VCaP (cell line): ENCODE measurements at regions not wholly inside any gene's neighbourhood (a gene's known extent, or its start where the extent isn't known, plus 50 kb on each side); places are given as distances from the start of the nearest gene placed in this dataset.

Experiments
- H3K27ac ChIP-seq: fragments of 450-650 bp; 2 replicates; pipeline ENCODE4 v1.5.1; 2017
- CTCF ChIP-seq: fragments of 450-650 bp; conservative IDR thresholded peaks from 2 replicates; pipeline ENCODE4 v1.5.1; 2017; ENCODE audit warnings: mild to moderate bottlenecking, moderate library complexity

DNA sequence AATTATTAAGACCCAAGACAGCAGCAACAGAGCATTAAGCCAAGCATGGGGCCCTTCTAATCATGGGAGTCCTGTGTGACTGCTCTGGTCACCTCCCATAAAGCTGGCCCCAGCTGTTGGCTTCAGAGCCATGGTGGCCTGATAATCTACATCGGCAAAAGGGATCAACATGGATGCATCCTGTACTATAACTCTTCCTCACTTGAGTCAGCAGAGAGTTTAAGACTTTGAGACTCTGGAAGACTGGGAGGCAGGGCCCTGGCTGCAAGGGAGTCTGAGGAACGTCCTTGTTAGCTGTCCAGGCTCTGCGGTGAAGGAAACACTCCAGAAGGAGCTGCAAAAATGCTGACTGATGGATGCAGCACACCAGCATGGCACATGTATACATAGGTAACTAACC is 95.0 kb upstream of the KIAA1217 start:
- no peak overlapping the region for H3K27ac ChIP-seq
- no peak for TF ChIP-seq CTCF

GRCh38 chr10:24114556-24114955 is 94.4 kb upstream of the KIAA1217 start:
- TF ChIP-seq CTCF, result no peak
- no peak overlapping the region for H3K27ac ChIP-seq

DNA sequence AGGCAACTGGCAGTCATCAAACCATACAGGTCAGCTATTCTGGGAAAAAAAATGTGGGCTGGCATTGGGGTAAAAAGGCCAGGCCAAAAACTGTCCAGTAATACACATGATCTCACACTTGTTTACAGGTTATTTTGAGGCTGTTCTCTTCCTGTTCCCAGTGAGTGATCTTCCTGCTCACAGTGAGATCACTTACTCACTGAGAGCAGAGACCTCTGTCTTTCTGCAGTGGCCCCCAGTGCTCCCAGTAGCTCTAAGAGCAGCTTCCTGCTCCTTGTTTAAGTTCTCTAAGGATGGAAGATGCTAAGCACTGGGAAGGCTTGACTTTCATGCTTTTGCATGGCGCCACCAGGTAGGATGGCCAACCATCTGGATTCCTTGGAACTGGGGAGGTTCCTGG is 93.5 kb upstream of the KIAA1217 start:
- no peak overlapping the region for H3K27ac ChIP-seq
- TF ChIP-seq CTCF, result no peak

DNA sequence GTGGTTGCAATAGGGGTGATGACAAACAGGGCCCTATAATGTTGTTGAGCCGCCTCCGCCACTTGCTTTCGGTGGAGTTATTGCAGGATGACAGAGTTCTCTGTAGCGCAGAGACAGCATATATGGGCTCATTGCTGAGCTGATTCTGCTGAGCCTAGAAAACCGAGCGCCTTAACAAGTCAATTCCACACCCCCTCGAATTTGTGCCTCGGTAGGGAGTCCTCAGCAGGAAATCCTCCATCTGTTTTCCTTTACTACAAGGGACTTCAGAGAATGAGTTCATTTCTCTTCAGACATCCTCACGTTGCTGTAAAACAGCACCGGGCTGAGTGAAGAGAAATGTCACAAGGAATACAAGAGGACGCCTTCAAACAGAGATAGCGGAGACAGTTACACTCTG is 90.7 kb upstream of the KIAA1217 start:
- no peak overlapping the region for H3K27ac ChIP-seq
- no peak for TF ChIP-seq CTCF

DNA sequence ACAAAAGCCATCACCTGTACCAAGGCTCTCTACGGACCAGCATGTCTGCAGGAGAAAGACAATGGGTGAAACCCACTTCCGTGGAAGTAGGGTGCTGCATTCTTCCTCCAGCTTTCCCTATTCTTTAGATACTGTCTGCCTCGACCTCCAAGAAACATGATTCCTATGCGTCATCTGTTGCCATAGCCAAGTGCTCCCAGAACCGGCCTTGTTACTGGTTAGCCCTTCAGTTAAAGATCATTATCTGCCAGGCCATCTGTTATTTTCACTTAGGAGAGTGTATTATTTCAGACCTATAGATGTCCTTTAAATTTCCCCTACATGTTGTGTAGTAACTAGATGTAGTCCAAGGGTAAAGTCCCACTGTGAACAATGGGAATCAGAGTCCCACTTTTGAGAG is 89.0 kb upstream of the KIAA1217 start:
- TF ChIP-seq CTCF, result no peak
- H3K27ac ChIP-seq, result no peak overlapping the region

GRCh38 chr10:24120646-24121045 is 88.3 kb upstream of the KIAA1217 start:
- no peak for TF ChIP-seq CTCF
- no peak overlapping the region for H3K27ac ChIP-seq

- TF ChIP-seq CTCF, result no peak
These were observed 81.4 kb upstream of the KIAA1217 start for GRCh38 chr10:24127516-24127915.

DNA sequence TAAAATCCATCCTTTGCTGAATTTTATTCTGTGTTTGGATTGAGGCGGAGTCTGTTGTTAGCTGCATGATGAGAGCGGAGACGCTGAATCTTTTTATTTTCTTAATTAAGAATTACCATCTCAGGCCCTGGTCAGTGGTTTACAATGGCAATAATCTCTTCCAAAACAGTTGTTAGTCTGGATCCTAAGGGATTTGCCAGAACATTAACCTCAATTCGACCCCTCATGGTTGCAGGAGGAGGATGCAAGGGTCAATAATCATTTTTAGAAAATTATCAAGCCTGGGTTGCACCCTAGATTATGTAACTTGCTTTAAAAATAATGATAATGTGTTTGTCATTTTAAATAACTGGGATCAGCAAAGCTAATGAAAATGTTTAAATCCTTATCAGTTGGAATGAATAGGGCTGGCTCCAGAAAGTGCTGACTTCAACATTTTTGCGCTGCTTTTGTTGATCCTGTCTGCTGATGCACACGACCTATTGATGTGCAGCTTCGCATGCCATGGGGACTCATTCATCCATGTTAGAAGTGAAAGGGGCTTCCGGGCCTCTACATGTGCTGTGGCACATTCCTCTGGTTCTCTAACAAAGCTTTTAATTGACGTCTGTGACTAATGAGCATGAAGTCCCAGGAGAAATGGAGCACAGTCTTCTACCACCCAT is 80.7 kb upstream of the KIAA1217 start:
- no peak overlapping the region for H3K27ac ChIP-seq
- no peak for TF ChIP-seq CTCF

More at GRCh38 chr10:24127516-24127915, 81.4 kb upstream of the KIAA1217 start:
- H3K27ac ChIP-seq, result no peak overlapping the region
